Daoy (cell line): ENCODE measurements at regions not wholly inside any gene's neighbourhood (a gene's known extent, or its start where the extent isn't known, plus 50 kb on each side); places are given as distances from the start of the nearest gene placed in this dataset.

Experiments used
- DNase-seq: peaks from one replicate; pipeline ENCODE4 v3.0.0-alpha.2; 2015; ENCODE audit warnings: low read depth

- no peak for DNase-seq
Measured at GRCh38 chr5:71946343-71947030, 160.8 kb upstream of the MAP1B start.

GRCh38 chr5:71948206-71948605, 159.1 kb upstream of the MAP1B start:
- no peak for DNase-seq

- DNase-seq = no peak
Measured at GRCh38 chr5:71949772-71950171, 157.5 kb upstream of the MAP1B start.

- DNase-seq = no peak
Measured at GRCh38 chr5:71953866-71954265, 153.4 kb upstream of the MAP1B start.

- no peak for DNase-seq
Measured at GRCh38 chr5:71954329-71954728, 152.9 kb upstream of the MAP1B start.

- DNase-seq = no peak
Measured at GRCh38 chr5:71955723-71956122, 151.6 kb upstream of the MAP1B start.

- no peak for DNase-seq
Measured at GRCh38 chr5:71957292-71957898, 149.9 kb upstream of the MAP1B start.

- DNase-seq = no peak
Measured at GRCh38 chr5:71960195-71960594, 147.1 kb upstream of the MAP1B start.

GRCh38 chr5:71961786-71962185, 145.5 kb upstream of the MAP1B start:
- DNase-seq = no peak

- peak; percentile 18 for DNase-seq
Measured at GRCh38 chr5:71969460-71969859, 137.8 kb upstream of the MAP1B start.

- peak; percentile 68 for DNase-seq
Measured at GRCh38 chr5:71971862-71972261, 135.4 kb upstream of the MAP1B start.

GRCh38 chr5:71972777-71973473, 134.3 kb upstream of the MAP1B start:
- no peak for DNase-seq

GRCh38 chr5:71973563-71973962, 133.7 kb upstream of the MAP1B start:
- DNase-seq = no peak

GRCh38 chr5:71974165-71974564, 133.1 kb upstream of the MAP1B start:
- DNase-seq = peak; percentile 41

GRCh38 chr5:71974622-71975021, 132.7 kb upstream of the MAP1B start:
- DNase-seq = peak; percentile 63

- DNase-seq = no peak
Measured at GRCh38 chr5:71976449-71976848, 130.8 kb upstream of the MAP1B start.

GRCh38 chr5:71977311-71977710, 130.0 kb upstream of the MAP1B start:
- no peak for DNase-seq

GRCh38 chr5:71978216-71978615, 129.1 kb upstream of the MAP1B start:
- DNase-seq = no peak

GRCh38 chr5:71982717-71983395, 124.4 kb upstream of the MAP1B start:
- no peak for DNase-seq

- DNase-seq = no peak
Measured at GRCh38 chr5:71986101-71986500, 121.2 kb upstream of the MAP1B start.

GRCh38 chr5:71988808-71989207, 118.5 kb upstream of the MAP1B start:
- DNase-seq = no peak

GRCh38 chr5:71993600-71993999, 113.7 kb upstream of the MAP1B start:
- DNase-seq = no peak

GRCh38 chr5:71996789-71997188, 110.5 kb upstream of the MAP1B start:
- DNase-seq = no peak
